GM19463 (cell line): ENCODE measurements at regions not wholly inside any gene's neighbourhood (a gene's known extent, or its start where the extent isn't known, plus 50 kb on each side); places are given as distances from the start of the nearest gene placed in this dataset.

Experiments used
- ATAC-seq: cut with Tn5 transposase; IDR thresholded peaks from one replicate; pipeline ENCODE4 v1.9.1; 2021; ENCODE audit warnings: mild to moderate bottlenecking, moderate library complexity; ENCODE audit not compliant: unreplicated experiment

GRCh38 chr19:31500197-31500830 is 151.1 kb upstream of the TSHZ3 start:
- no peak for ATAC-seq

GRCh38 chr19:31500946-31501345 is 151.7 kb upstream of the TSHZ3 start:
- no peak for ATAC-seq

- no peak for ATAC-seq
Observed at GRCh38 chr19:31501427-31502195, 152.4 kb upstream of the TSHZ3 start.

- ATAC-seq = no peak
Observed at GRCh38 chr19:31502536-31503170, 153.4 kb upstream of the TSHZ3 start.

- no peak for ATAC-seq
Observed at GRCh38 chr19:31503211-31503610, 154.0 kb upstream of the TSHZ3 start.

- ATAC-seq = no peak
Observed at GRCh38 chr19:31504221-31504620, 155.0 kb upstream of the TSHZ3 start.

- no peak for ATAC-seq
Observed at GRCh38 chr19:31505596-31505910, 156.3 kb upstream of the TSHZ3 start.

GRCh38 chr19:31506102-31506501 is 156.9 kb upstream of the TSHZ3 start:
- ATAC-seq = no peak

GRCh38 chr19:31510635-31511034 is 161.4 kb upstream of the TSHZ3 start:
- ATAC-seq = no peak

GRCh38 chr19:31511098-31511497 is 161.9 kb upstream of the TSHZ3 start:
- ATAC-seq = no peak

- no peak for ATAC-seq
Observed at GRCh38 chr19:31511696-31512095, 162.5 kb upstream of the TSHZ3 start.

- ATAC-seq = no peak
Observed at GRCh38 chr19:31512181-31512970, 163.1 kb upstream of the TSHZ3 start.

- ATAC-seq = no peak
Observed at GRCh38 chr19:31513841-31514240, 164.6 kb upstream of the TSHZ3 start.

- ATAC-seq = no peak
Observed at GRCh38 chr19:31515931-31516330, 166.7 kb upstream of the TSHZ3 start.

- no peak for ATAC-seq
Observed at GRCh38 chr19:31516756-31517155, 167.5 kb upstream of the TSHZ3 start.

- ATAC-seq = no peak
Observed at GRCh38 chr19:31517224-31518180, 168.3 kb upstream of the TSHZ3 start.

- ATAC-seq = no peak
Observed at GRCh38 chr19:31518216-31519020, 169.2 kb upstream of the TSHZ3 start.

GRCh38 chr19:31519256-31519655 is 170.0 kb upstream of the TSHZ3 start:
- ATAC-seq = no peak

- ATAC-seq = no peak
Observed at GRCh38 chr19:31519908-31520307, 170.7 kb upstream of the TSHZ3 start.

GRCh38 chr19:31520633-31521032 is 171.4 kb upstream of the TSHZ3 start:
- ATAC-seq = no peak
